ENCODE measurements at regions not wholly inside any gene's neighbourhood (a gene's known extent, or its start where the extent isn't known, plus 50 kb on each side); places are given as distances from the start of the nearest gene placed in this dataset.
"Not testable (repeated sequence)": the region's sequence is repeated elsewhere in the genome, so short reads cannot be mapped to it uniquely, and the experiment has no call there.

- DNase-seq, result no peak
Observed at GRCh38 chr1:38787041-38787440, 72.5 kb downstream of the RRAGC start.

- no peak for DNase-seq
Observed at GRCh38 chr1:38786040-38786436, 73.5 kb downstream of the RRAGC start.

- no peak for DNase-seq
Observed at GRCh38 chr1:38785285-38786039, 74.1 kb downstream of the RRAGC start.

GRCh38 chr1:38784452-38785284 is 74.9 kb downstream of the RRAGC start:
- no peak for DNase-seq

GRCh38 chr1:38783640-38784229 is 75.8 kb downstream of the RRAGC start:
- DNase-seq, result no peak

- DNase-seq, result no peak
Observed at GRCh38 chr1:38781872-38782617, 77.5 kb downstream of the RRAGC start.

- DNase-seq, result no peak
Observed at GRCh38 chr1:38780133-38780532, 79.4 kb downstream of the RRAGC start.

- DNase-seq, result no peak
Observed at GRCh38 chr1:38779491-38779890, 80.1 kb downstream of the RRAGC start.

GRCh38 chr1:38778521-38778920 is 81.1 kb downstream of the RRAGC start:
- no peak for DNase-seq

- DNase-seq, result no peak
Observed at GRCh38 chr1:38778051-38778450, 81.5 kb downstream of the RRAGC start.

GRCh38 chr1:38777464-38777957 is 82.1 kb downstream of the RRAGC start:
- DNase-seq, result no peak

GRCh38 chr1:38776466-38777065 is 83.0 kb downstream of the RRAGC start:
- DNase-seq, result no peak

- no peak for DNase-seq
Observed at GRCh38 chr1:38775175-38775845, 84.3 kb downstream of the RRAGC start.

- no peak for DNase-seq
Observed at GRCh38 chr1:38773483-38773882, 86.1 kb downstream of the RRAGC start.

- no peak for DNase-seq
Observed at GRCh38 chr1:38772953-38773352, 86.6 kb downstream of the RRAGC start.

GRCh38 chr1:38772026-38772425 is 87.5 kb downstream of the RRAGC start:
- DNase-seq, result no peak

GRCh38 chr1:38770516-38771173 is 88.9 kb downstream of the RRAGC start:
- not testable (repeated sequence) for DNase-seq

- no peak for DNase-seq
Observed at GRCh38 chr1:38766125-38766524, 93.4 kb downstream of the RRAGC start.

- DNase-seq, result no peak
Observed at GRCh38 chr1:38763121-38763520, 96.5 kb downstream of the RRAGC start.

- DNase-seq, result no peak
Observed at GRCh38 chr1:38760562-38760961, 99.0 kb downstream of the RRAGC start.

GRCh38 chr1:38758820-38759219 is 100.8 kb downstream of the RRAGC start:
- DNase-seq, result no peak

Data from stimulated activated CD4-positive, alpha-beta T cell treated with anti-CD3 and anti-CD28 coated beads, Interleukin-4, amount 100 ng/mL, for 24 hours (primary cell).